AG04449 (cell line): ENCODE measurements at regions not wholly inside any gene's neighbourhood (a gene's known extent, or its start where the extent isn't known, plus 50 kb on each side); places are given as distances from the start of the nearest gene placed in this dataset.

Experiments used
- CTCF ChIA-PET: fragments of 350-600 bp; formaldehyde crosslinking; extraction: SDS; loops from one replicate; lab custom pipeline; 2021; ENCODE audit warnings: antibody characterized with exemption; lab: Yijun Ruan, JAX
- POLR2A ChIA-PET: fragments of 400-600, 350-600 bp; formaldehyde crosslinking; extraction: SDS; loops from one replicate; lab custom pipeline; 2020; ENCODE audit warnings: antibody characterized with exemption, inconsistent platforms; lab: Yijun Ruan, JAX
- DNase-seq: peaks from one replicate; pipeline ENCODE4 v3.0.0-alpha.2; 2010; ENCODE audit warnings: low read depth, low spot score
- H3K4me3 ChIP-seq: 2 replicates; pipeline ENCODE4 v1.5.1; 2011; ENCODE audit warnings: low read depth, mild to moderate bottlenecking, control low read depth, low read length
- CTCF ChIP-seq: IDR thresholded peaks from one replicate; pipeline ENCODE4 v1.5.1; 2011; ENCODE audit warnings: mild to moderate bottlenecking, moderate library complexity, low read length, control low read depth, inconsistent platforms; ENCODE audit not compliant: insufficient read depth; ENCODE audit errors: missing control alignments

- POLR2A ChIA-PET, result no interaction called here
Measured at GRCh38 chr5:67693956-67694809, 497.6 kb upstream of the CD180 start.

GRCh38 chr5:67686746-67687145 is 490.1 kb upstream of the CD180 start:
- TF ChIP-seq CTCF, result no peak
- no peak overlapping the region for H3K4me3 ChIP-seq
- POLR2A ChIA-PET, result no interaction called here
- DNase-seq, result no peak
- CTCF ChIA-PET, result no interaction called here

More at GRCh38 chr5:67693956-67694809, 497.6 kb upstream of the CD180 start:
- DNase-seq, result no peak
- CTCF ChIA-PET, result no interaction called here
- no peak overlapping the region for H3K4me3 ChIP-seq
- TF ChIP-seq CTCF, result no peak

GRCh38 chr5:67681703-67682102 is 485.1 kb upstream of the CD180 start:
- POLR2A ChIA-PET, result no interaction called here
- no peak for TF ChIP-seq CTCF
- no peak overlapping the region for H3K4me3 ChIP-seq
- no peak for DNase-seq
- CTCF ChIA-PET, result no interaction called here

- POLR2A ChIA-PET, result no interaction called here
- no peak for TF ChIP-seq CTCF
- H3K4me3 ChIP-seq, result no peak overlapping the region
- CTCF ChIA-PET, result no interaction called here
- no peak for DNase-seq
Measured at GRCh38 chr5:67680099-67680498, 483.5 kb upstream of the CD180 start.

- no peak for DNase-seq
- no peak overlapping the region for H3K4me3 ChIP-seq
- no peak for TF ChIP-seq CTCF
- POLR2A ChIA-PET, result no interaction called here
- CTCF ChIA-PET, result no interaction called here
Measured at GRCh38 chr5:67679184-67679841, 482.7 kb upstream of the CD180 start.

- POLR2A ChIA-PET, result no interaction called here
- TF ChIP-seq CTCF, result no peak
- H3K4me3 ChIP-seq, result no peak overlapping the region
- DNase-seq, result no peak
- CTCF ChIA-PET, result no interaction called here
Measured at GRCh38 chr5:67678594-67678993, 482.0 kb upstream of the CD180 start.
